IPS-15b (cell line): ENCODE measurements at regions not wholly inside any gene's neighbourhood (a gene's known extent, or its start where the extent isn't known, plus 50 kb on each side); places are given as distances from the start of the nearest gene placed in this dataset.

Source experiments
- H3K27me3 ChIP-seq: one replicate; pipeline ENCODE4 v1.6.1; 2013; ENCODE audit warnings: low read length; ENCODE audit not compliant: control insufficient read depth, insufficient read depth
- H3K36me3 ChIP-seq: one replicate; pipeline ENCODE4 v1.6.1; 2013; ENCODE audit warnings: low read length; ENCODE audit not compliant: control insufficient read depth, insufficient read depth
- H3K4me1 ChIP-seq: one replicate; pipeline ENCODE4 v1.6.1; 2013; ENCODE audit warnings: mild to moderate bottlenecking, low read length; ENCODE audit not compliant: control insufficient read depth, insufficient read depth
- H3K4me3 ChIP-seq: one replicate; pipeline ENCODE4 v1.5.1; 2013; ENCODE audit warnings: low read depth, low read length
- H3K9ac ChIP-seq: one replicate; pipeline ENCODE4 v1.6.1; 2013; ENCODE audit warnings: low read depth, mild to moderate bottlenecking, low read length
- H3K9me3 ChIP-seq: one replicate; pipeline ENCODE4 v1.6.1; 2013; ENCODE audit warnings: mild to moderate bottlenecking, low read length; ENCODE audit not compliant: control insufficient read depth, insufficient read depth

GRCh38 chr3:73885862-73886261 lies 261.1 kb upstream of the PDZRN3 start:
- Histone ChIP-seq H3K27me3 (no peaks in the 10 kb centered on the region), H3K4me1 (no peaks in the 10 kb centered on the region), H3K4me3 (no peak overlapping the region), H3K36me3 (no peaks in the 10 kb centered on the region), H3K9ac (no peak overlapping the region), H3K9me3 (no peaks in the 10 kb centered on the region)

DNA sequence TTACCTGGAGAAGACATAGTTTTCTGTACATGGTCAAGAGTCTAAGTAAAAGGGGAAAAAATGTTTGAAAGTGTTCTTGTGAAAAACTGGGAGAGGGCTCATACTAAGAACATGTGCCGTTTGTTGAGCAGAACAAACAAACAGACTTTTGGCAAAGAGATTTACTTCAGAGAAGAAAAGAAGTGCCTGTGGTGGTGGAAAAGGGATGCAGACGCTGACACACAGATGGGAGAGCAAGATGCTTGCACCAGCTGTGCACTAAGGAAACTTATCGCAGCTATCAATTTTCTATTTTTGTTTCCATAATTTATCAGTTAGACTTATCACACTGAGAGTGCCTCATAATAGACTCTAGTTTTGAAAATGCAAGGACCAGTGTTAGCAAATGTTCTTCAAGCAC lies 259.6 kb upstream of the PDZRN3 start:
- Histone ChIP-seq H3K9me3 (no peaks in the 10 kb centered on the region), H3K4me1 (no peaks in the 10 kb centered on the region), H3K4me3 (no peak overlapping the region), H3K36me3 (no peaks in the 10 kb centered on the region), H3K9ac (no peak overlapping the region), H3K27me3 (no peaks in the 10 kb centered on the region)

- Histone ChIP-seq H3K27me3 (no peaks in the 10 kb centered on the region), H3K9me3 (no peaks in the 10 kb centered on the region), H3K36me3 (no peaks in the 10 kb centered on the region), H3K9ac (no peak overlapping the region), H3K4me1 (no peaks in the 10 kb centered on the region), H3K4me3 (no peak overlapping the region)
Measured at GRCh38 chr3:73883497-73883896, 258.8 kb upstream of the PDZRN3 start.

DNA sequence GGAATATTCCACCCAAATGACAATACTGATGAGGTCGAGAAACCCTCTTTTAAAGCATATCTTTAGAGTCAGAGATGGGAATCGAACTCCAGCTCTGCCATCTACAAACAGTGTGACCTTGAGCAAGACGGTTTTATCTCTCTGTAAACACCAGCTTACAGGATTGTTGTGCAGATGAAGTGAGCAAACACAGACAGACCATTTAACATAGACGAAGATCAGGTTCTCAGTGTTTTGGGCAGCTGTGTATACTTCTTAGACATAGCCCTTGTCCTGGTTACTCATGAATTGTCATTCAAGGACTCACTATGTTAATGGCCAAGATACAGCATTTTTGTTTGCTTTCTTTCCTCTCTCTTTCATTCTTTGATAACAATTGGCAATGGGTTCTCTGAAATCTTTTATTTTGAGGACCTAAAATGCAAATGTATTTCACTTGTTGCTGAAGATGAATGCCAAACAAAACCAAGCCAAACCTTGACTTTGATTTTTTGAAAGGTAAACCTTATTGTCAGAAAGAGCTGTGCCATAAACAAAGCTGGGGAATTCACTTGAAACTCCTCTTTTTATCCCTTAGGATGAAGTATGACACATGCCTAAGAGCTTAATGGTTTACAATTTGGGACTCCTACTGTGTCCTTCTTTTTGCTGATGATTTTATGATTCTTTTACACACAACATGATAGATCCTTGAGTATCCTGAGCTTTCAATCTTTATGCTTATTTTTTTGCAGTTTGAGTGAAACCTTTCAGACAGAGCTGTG lies 250.0 kb upstream of the PDZRN3 start:
- Histone ChIP-seq H3K4me3 (no peak overlapping the region), H3K36me3 (no peaks in the 10 kb centered on the region), H3K27me3 (no peaks in the 10 kb centered on the region), H3K4me1 (peaks cover 14% of the 10 kb centered on the region), H3K9ac (no peak overlapping the region), H3K9me3 (no peaks in the 10 kb centered on the region)

DNA sequence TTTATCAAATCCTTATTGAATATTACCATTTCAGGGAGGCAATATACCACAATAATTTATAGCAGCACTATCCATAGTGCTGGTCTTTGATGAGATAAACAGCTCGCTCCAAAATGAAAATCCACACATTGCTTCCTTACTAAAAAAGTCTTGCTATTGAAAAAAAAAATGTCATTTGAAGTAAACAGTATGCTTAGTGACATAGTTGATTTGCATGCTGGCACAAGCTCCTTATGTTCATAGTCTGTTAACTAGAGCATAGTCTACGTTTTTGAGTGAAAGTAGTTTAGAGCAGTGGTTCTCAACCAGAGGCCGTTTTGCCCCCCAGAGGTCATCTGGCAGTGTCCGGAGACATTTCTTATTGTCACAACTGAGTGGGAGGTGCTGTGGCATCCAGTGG lies 249.4 kb upstream of the PDZRN3 start:
- no peaks in the 10 kb centered on the region for H3K36me3 ChIP-seq
- no peaks in the 10 kb centered on the region for H3K27me3 ChIP-seq
- no peak overlapping the region for H3K9ac ChIP-seq
- H3K4me1 ChIP-seq: peaks cover 14% of the 10 kb centered on the region
- H3K4me3 ChIP-seq: no peak overlapping the region
- no peaks in the 10 kb centered on the region for H3K9me3 ChIP-seq

GRCh38 chr3:73868688-73869315 lies 244.1 kb upstream of the PDZRN3 start:
- H3K4me1 ChIP-seq: no peaks in the 10 kb centered on the region
- no peak overlapping the region for H3K4me3 ChIP-seq
- no peak overlapping the region for H3K9ac ChIP-seq
- H3K9me3 ChIP-seq: no peaks in the 10 kb centered on the region
- no peaks in the 10 kb centered on the region for H3K36me3 ChIP-seq
- H3K27me3 ChIP-seq: no peaks in the 10 kb centered on the region

GRCh38 chr3:73867524-73867923 lies 242.8 kb upstream of the PDZRN3 start:
- no peaks in the 10 kb centered on the region for H3K36me3 ChIP-seq
- H3K4me1 ChIP-seq: no peaks in the 10 kb centered on the region
- H3K4me3 ChIP-seq: no peak overlapping the region
- H3K9me3 ChIP-seq: no peaks in the 10 kb centered on the region
- no peak overlapping the region for H3K9ac ChIP-seq
- H3K27me3 ChIP-seq: no peaks in the 10 kb centered on the region

DNA sequence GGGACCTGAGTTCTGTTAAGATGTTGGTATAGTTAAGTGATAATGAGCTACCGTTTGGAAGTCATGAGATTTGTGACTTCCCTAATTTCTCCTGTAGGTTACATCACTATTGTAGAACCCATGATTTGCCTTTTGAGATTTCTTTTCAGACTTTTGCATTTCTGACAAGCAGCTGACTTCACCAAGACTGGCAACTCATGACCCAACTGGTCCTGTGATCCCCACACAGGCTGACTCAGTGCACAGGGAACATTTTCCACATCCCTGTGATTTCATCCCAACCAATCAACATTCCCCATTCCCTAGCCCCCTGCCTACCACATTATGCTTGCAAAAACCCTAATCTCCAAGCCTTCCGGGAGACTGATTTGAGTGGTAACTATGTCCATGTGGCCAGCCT lies 242.1 kb upstream of the PDZRN3 start:
- no peaks in the 10 kb centered on the region for H3K27me3 ChIP-seq
- H3K4me1 ChIP-seq: no peaks in the 10 kb centered on the region
- H3K9me3 ChIP-seq: no peaks in the 10 kb centered on the region
- no peak overlapping the region for H3K9ac ChIP-seq
- H3K36me3 ChIP-seq: no peaks in the 10 kb centered on the region
- no peak overlapping the region for H3K4me3 ChIP-seq

DNA sequence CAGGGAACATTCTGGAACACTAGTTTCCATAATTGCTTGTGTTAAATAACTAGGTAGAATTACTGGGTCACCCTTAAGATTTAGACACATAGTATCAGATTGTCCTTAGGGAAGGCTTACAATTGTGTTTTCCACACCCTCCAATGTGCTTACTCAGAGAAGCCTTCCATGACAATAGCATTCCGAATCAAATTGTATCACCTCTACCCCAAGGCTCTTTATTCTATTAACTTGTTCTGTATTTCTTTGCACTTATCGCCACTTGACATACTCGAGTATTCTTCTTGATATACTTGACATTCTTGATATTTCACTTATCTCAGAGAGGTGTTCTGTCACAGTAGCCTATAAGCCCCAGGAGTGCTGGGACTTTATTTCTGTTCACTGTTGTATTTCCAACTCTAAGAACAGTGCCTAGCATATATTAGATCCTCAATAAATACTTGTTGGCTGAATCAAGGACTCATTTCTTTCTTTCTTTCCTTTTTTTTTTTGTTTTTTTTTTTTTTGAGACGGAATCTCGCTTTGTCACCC lies 238.9 kb upstream of the PDZRN3 start:
- Histone ChIP-seq H3K4me1 (no peaks in the 10 kb centered on the region), H3K36me3 (no peaks in the 10 kb centered on the region), H3K27me3 (no peaks in the 10 kb centered on the region), H3K9ac (no peak overlapping the region), H3K4me3 (no peak overlapping the region), H3K9me3 (no peaks in the 10 kb centered on the region)

- H3K9me3 ChIP-seq: no peaks in the 10 kb centered on the region
- H3K27me3 ChIP-seq: no peaks in the 10 kb centered on the region
Measured at GRCh38 chr3:73855813-73856212, 231.1 kb upstream of the PDZRN3 start.

GRCh38 chr3:73848173-73848906 lies 223.6 kb upstream of the PDZRN3 start:
- Histone ChIP-seq H3K9ac (no peak overlapping the region), H3K9me3 (no peaks in the 10 kb centered on the region), H3K4me1 (no peaks in the 10 kb centered on the region), H3K36me3 (no peaks in the 10 kb centered on the region), H3K27me3 (no peaks in the 10 kb centered on the region), H3K4me3 (no peak overlapping the region)

More at GRCh38 chr3:73855813-73856212, 231.1 kb upstream of the PDZRN3 start:
- no peaks in the 10 kb centered on the region for H3K36me3 ChIP-seq
- no peaks in the 10 kb centered on the region for H3K4me1 ChIP-seq
- H3K4me3 ChIP-seq: no peak overlapping the region
- no peak overlapping the region for H3K9ac ChIP-seq
